ENCODE measurements at regions not wholly inside any gene's neighbourhood (a gene's known extent, or its start where the extent isn't known, plus 50 kb on each side); places are given as distances from the start of the nearest gene placed in this dataset.

- TF ChIP-seq CTCF (IDR thresholded peaks at IDR 0.05) (no peak), POLR2A (IDR thresholded peaks at IDR 0.05) (no peak), EP300 (IDR thresholded peaks at IDR 0.05) (no peak)
Measured at GRCh38 chr5:125061726-125062125, 315.3 kb upstream of the ZNF608 start.

Data from suprapubic skin (tissue), 3 donors.